ENCODE measurements at regions not wholly inside any gene's neighbourhood (a gene's known extent, or its start where the extent isn't known, plus 50 kb on each side); places are given as distances from the start of the nearest gene placed in this dataset.
"Not testable (repeated sequence)": the region's sequence is repeated elsewhere in the genome, so short reads cannot be mapped to it uniquely, and the experiment has no call there.

DNA sequence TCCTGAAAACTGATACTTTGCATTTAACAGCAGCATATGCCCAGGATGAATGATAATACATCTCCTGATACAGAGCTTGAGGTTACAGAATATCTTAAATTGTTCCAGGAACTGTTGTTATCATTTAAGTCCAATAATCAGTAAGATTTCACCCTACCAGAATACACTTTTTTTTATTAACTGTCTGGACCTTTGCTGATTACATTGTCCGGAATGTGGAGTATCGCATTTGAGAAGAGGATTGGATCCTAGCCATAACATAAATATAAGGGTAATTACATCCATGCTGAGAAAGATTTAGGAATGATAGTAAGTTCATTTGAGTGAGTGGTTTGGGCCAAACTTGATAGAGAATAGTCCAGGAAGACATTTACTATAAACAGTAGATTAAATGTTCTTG, 112.2 kb upstream of the FBXO28 start:
- not testable (repeated sequence) for TF ChIP-seq CTCF, POLR2A (IDR thresholded peaks at IDR 0.05)
